Coronary artery (tissue), 2 donors: ENCODE measurements at regions not wholly inside any gene's neighbourhood (a gene's known extent, or its start where the extent isn't known, plus 50 kb on each side); places are given as distances from the start of the nearest gene placed in this dataset.
"Not testable (repeated sequence)": the region's sequence is repeated elsewhere in the genome, so short reads cannot be mapped to it uniquely, and the experiment has no call there.

Experiments
- DNase-seq: peaks from one replicate; pipeline ENCODE4 v3.0.0-alpha.2; 2017; ENCODE audit warnings: low spot score
- H3K27ac ChIP-seq, 2 donors: fragments of 200-600 bp; sonication (generic); one replicate each; pipeline ENCODE4 v1.5.1; 2016 to 2019
- H3K4me3 ChIP-seq: fragments of 200-600 bp; sonication (generic); 2 replicates; pipeline ENCODE4 v1.5.1; 2016; ENCODE audit warnings: mild to moderate bottlenecking, moderate library complexity
- TF ChIP-seq, protein P1 (sequence below): fragments of 200-600 bp; sonication (generic); IDR thresholded peaks from one replicate; pipeline ENCODE4 v1.5.1; 2019; ENCODE audit warnings: antibody characterized with exemption

DNA sequence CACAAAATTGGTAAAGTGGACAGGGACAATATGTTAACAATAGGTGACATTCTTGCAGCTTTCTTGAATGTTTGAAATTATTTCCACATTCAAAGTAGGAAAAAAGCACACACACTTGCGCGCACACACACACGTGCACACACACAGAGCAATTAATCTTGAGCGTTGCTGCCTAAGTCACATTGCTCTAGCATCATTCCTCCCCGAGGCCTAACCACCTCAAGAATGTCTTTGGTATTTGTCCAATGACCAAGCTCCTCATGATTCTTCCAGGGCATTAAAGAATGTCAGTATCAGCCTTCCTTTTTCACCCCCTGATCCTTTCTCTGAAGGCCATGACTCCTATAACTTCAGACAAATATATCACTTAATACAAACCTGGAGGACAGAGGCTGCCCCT, 198.1 kb downstream of the NPR3 start:
- TF ChIP-seq, protein P1, sequence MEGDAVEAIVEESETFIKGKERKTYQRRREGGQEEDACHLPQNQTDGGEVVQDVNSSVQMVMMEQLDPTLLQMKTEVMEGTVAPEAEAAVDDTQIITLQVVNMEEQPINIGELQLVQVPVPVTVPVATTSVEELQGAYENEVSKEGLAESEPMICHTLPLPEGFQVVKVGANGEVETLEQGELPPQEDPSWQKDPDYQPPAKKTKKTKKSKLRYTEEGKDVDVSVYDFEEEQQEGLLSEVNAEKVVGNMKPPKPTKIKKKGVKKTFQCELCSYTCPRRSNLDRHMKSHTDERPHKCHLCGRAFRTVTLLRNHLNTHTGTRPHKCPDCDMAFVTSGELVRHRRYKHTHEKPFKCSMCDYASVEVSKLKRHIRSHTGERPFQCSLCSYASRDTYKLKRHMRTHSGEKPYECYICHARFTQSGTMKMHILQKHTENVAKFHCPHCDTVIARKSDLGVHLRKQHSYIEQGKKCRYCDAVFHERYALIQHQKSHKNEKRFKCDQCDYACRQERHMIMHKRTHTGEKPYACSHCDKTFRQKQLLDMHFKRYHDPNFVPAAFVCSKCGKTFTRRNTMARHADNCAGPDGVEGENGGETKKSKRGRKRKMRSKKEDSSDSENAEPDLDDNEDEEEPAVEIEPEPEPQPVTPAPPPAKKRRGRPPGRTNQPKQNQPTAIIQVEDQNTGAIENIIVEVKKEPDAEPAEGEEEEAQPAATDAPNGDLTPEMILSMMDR, result no peak
- Histone ChIP-seq H3K4me3 (no peak overlapping the region), H3K27ac (no peak overlapping the region)
- no peak for DNase-seq

DNA sequence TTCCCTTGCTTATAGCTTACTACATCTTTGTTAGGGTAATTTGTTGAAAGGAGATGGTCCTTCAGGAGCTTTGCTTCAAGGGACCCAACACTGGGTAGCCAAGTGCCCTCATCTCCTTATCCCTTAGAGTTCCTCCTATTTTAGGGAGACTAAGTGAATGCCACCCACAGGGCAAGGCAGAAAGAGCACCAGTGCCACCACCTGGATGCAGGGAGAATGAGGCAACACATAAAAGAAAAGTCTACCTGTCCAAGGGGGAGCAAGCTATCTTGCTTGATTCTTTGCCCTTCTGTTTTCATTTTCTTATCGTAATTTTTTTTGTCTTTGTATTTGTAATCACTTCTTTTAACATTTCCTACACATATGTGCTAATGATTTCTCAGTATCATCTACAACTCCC, 205.5 kb downstream of the NPR3 start:
- no peak overlapping the region for H3K27ac ChIP-seq
- TF ChIP-seq, protein P1, result peak; percentile 21
- no peak overlapping the region for H3K4me3 ChIP-seq
- DNase-seq, result no peak

DNA sequence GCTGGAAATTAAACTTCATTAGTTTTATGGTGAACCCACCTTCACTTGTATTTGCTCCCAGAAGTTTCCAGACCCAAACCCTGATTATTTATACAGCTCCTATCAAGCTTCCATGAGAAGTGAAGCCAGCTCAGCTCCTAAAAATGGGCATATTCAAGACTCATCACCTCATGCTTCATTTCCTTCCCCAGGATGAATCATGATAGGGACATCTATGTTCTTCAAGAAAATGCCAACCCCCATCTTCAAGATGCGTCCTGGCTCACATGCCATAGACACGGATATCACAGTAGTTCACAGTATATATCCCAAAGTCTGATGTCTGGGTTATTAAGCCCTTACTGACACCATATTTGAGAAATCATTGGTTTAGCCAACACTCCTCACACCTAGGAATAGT, 217.6 kb downstream of the NPR3 start:
- Histone ChIP-seq H3K27ac (no peak overlapping the region), H3K4me3 (no peak overlapping the region)
- DNase-seq, result no peak
- TF ChIP-seq, protein P1, result no peak

DNA sequence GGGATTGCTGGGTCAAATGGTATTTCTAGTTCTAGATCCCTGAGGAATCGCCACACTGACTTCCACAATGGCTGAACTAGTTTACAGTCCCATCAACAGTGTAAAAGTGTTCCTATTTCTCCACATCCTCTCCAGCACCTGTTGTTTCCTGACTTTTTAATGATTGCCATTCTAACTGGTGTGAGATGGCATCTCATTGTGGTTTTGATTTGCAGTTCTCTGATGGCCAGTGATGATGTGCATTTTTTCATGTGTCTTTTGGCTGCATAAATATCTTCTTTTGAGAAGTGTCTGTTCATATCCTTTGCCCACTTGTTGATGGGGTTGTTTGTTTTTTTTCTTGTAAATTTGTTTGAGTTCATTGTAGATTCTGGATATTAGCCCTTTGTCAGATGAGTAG, 220.3 kb downstream of the NPR3 start:
- not testable (repeated sequence) for H3K4me3 ChIP-seq, H3K27ac ChIP-seq, DNase-seq

DNA sequence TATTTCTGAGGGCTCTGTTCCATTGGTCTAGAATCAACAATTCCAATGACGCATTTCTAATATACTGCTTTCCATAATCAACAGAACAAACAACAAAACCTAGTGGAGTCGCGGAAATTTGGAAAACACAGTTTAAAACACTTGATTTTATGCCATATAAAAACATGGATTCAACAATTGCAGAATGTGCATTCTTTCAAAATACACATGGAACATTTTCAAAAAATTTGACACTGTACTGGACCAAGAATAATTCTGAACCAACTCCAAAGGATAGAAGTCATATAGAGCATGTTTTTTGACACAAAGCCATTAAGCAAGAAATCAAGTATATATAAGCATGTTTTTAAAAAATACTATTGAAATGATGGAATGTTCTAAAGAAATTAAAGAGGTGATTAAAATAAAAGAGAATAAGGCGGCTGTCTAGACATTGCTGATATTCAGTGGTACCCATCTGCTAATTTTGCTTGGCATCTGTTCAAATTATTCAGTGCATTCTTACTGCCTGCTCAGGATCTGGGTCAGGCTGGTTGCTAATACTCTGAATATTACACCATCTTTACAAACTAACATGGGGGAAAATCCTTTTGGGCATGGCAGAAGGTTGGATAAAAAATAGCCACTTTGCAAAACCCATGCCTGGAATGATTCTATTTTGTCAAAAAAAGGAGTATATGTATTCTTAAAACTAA, 221.3 kb downstream of the NPR3 start:
- no peak overlapping the region for H3K4me3 ChIP-seq
- TF ChIP-seq, protein P1, result no peak
- no peak overlapping the region for H3K27ac ChIP-seq
- no peak for DNase-seq

DNA sequence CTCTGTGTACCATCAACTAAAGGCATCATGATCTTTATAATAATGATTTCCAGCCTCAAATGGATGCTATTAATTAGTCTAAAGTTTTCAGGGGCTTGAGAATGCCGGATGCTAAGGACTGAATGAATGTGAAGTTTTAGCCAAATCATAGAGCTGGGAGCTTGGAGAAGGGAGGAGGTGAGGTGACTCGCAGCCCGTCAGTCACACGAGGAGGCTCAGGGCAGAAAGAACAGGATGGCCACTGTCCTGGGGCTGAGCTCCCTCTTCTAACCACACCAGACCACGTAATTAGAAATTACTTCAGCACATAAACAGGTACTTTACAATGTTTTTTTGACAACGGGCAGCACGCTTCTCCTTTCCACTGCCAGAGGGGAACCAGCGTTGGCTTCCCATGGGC, 222.6 kb downstream of the NPR3 start:
- no peak for DNase-seq
- no peak overlapping the region for H3K27ac ChIP-seq
- TF ChIP-seq, protein P1, result no peak
- H3K4me3 ChIP-seq, result no peak overlapping the region

DNA sequence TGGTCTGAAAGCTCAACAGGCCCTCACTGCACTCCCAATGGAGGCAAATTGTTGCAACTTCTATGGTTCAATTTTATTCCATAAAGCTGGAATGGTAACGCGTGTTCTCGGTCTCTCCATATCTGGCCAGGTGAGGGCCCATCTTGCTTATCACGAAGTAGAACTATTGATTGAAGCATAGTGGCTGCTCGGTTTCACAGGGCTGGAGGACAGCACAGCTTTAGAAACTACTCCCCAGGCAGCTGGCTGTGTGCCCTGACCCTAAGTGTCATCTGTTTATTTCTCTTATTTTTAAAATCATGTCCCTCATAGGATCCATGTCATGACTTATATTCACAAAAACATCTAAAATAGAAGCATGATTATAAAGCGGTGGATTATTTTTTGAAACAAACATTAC, 223.4 kb downstream of the NPR3 start:
- DNase-seq, result no peak
- Histone ChIP-seq H3K4me3 (no peak overlapping the region), H3K27ac (no peak overlapping the region)

More for the DNA sequence above, 223.4 kb downstream of the NPR3 start:
- TF ChIP-seq, protein P1, result no peak
